ENCODE measurements at regions not wholly inside any gene's neighbourhood (a gene's known extent, or its start where the extent isn't known, plus 50 kb on each side); places are given as distances from the start of the nearest gene placed in this dataset.

- H3K4me1 Mint-ChIP-seq: no peaks in the 10 kb centered on the region
- H2AFZ ChIP-seq (ENCODE audit: insufficient read depth, low read depth, low read length, poor library complexity, severe bottlenecking): no peak overlapping the region
- no peaks in the 10 kb centered on the region for H3K36me3 ChIP-seq (replicated peaks in 1 of 2; ENCODE audit: control insufficient read depth in 1 of 2, insufficient read depth in 2 of 2, low read length in 2 of 2)
- H3K4me2 ChIP-seq (replicated peaks; ENCODE audit: extremely low read depth, low read length, poor library complexity, severe bottlenecking): no peak overlapping the region
- peaks cover 13 to 14% of the 10 kb centered on the region in 2 donors for H3K9me3 ChIP-seq (replicated peaks in 1 of 2; ENCODE audit: control insufficient read depth in 1 of 2, insufficient read depth in 1 of 2, low read length in 2 of 2)
- no peak overlapping the region for H3K4me3 Mint-ChIP-seq
- H3K27ac Mint-ChIP-seq: no peak overlapping the region
- H3K27me3 Mint-ChIP-seq (ENCODE audit: low read depth in 3 of 3): no peaks in the 10 kb centered on the region
- no peak for TF ChIP-seq CTCF (IDR thresholded peaks at IDR 0.05)
- H3K9me3 Mint-ChIP-seq: peaks cover 4 to 11% (median 7%) of the 10 kb centered on the region in 7 donors
- no peak overlapping the region for H3K4me3 ChIP-seq (replicated peaks in 1 of 3; ENCODE audit: low read depth in 2 of 3, low read length in 3 of 3)
- H3K27me3 ChIP-seq (ENCODE audit: control insufficient read depth in 2 of 2, insufficient read depth in 2 of 2, low read length in 2 of 2): no peaks in the 10 kb centered on the region
- DNase-seq: no peak
- no peaks in the 10 kb centered on the region for H3K79me2 ChIP-seq (ENCODE audit: insufficient read depth, low read length)
- intact Hi-C loops (cut with micrococcal nuclease): no loop called here
- H3K27ac ChIP-seq (ENCODE audit: low read depth in 1 of 2, low read length in 2 of 2): no peak overlapping the region
- no peaks in the 10 kb centered on the region for H3K4me1 ChIP-seq (ENCODE audit: control insufficient read depth in 1 of 2, insufficient read depth in 2 of 2, low read length in 2 of 2)
- no peaks in the 10 kb centered on the region for H4K20me1 ChIP-seq (ENCODE audit: insufficient read depth, low read length)
- no peaks in the 10 kb centered on the region for H3K36me3 Mint-ChIP-seq
- no peak overlapping the region for H3K9ac ChIP-seq (ENCODE audit: insufficient read depth, low read length, poor library complexity, severe bottlenecking)
Measured at GRCh38 chr13:74845806-74846205, 636.2 kb downstream of the TBC1D4 start.

- no peak overlapping the region for H3K4me3 ChIP-seq (replicated peaks in 1 of 3; ENCODE audit: low read depth in 2 of 3, low read length in 3 of 3)
- no peak overlapping the region for H3K27ac ChIP-seq (ENCODE audit: low read depth in 1 of 2, low read length in 2 of 2)
- H3K36me3 Mint-ChIP-seq: no peaks in the 10 kb centered on the region
- no peak for TF ChIP-seq CTCF (IDR thresholded peaks at IDR 0.05)
- no peak overlapping the region for H3K4me2 ChIP-seq (replicated peaks; ENCODE audit: extremely low read depth, low read length, poor library complexity, severe bottlenecking)
- H3K9ac ChIP-seq (ENCODE audit: insufficient read depth, low read length, poor library complexity, severe bottlenecking): no peak overlapping the region
- no peaks in the 10 kb centered on the region for H3K27me3 Mint-ChIP-seq (ENCODE audit: low read depth in 3 of 3)
- H3K79me2 ChIP-seq (ENCODE audit: insufficient read depth, low read length): no peaks in the 10 kb centered on the region
- no peak overlapping the region for H3K27ac Mint-ChIP-seq
- DNase-seq: no peak
- WGBS (ENCODE audit: insufficient coverage): no CpG with 5 or more reads among the region's 4 CpGs
- peaks cover 5 to 9% (median 7%) of the 10 kb centered on the region in 7 donors for H3K9me3 Mint-ChIP-seq
- H4K20me1 ChIP-seq (ENCODE audit: insufficient read depth, low read length): no peaks in the 10 kb centered on the region
- no peaks in the 10 kb centered on the region for H3K4me1 ChIP-seq (ENCODE audit: control insufficient read depth in 1 of 2, insufficient read depth in 2 of 2, low read length in 2 of 2)
- no peak overlapping the region for H2AFZ ChIP-seq (ENCODE audit: insufficient read depth, low read depth, low read length, poor library complexity, severe bottlenecking)
- peaks cover 5 to 15% of the 10 kb centered on the region in 2 donors for H3K9me3 ChIP-seq (replicated peaks in 1 of 2; ENCODE audit: control insufficient read depth in 1 of 2, insufficient read depth in 1 of 2, low read length in 2 of 2)
- no peak overlapping the region for H3K4me3 Mint-ChIP-seq
- intact Hi-C loops (cut with micrococcal nuclease): no loop called here
- no peaks in the 10 kb centered on the region for H3K4me1 Mint-ChIP-seq
- no peaks in the 10 kb centered on the region for H3K36me3 ChIP-seq (replicated peaks in 1 of 2; ENCODE audit: control insufficient read depth in 1 of 2, insufficient read depth in 2 of 2, low read length in 2 of 2)
- no peaks in the 10 kb centered on the region for H3K27me3 ChIP-seq (ENCODE audit: control insufficient read depth in 2 of 2, insufficient read depth in 2 of 2, low read length in 2 of 2)
Measured at GRCh38 chr13:74841651-74842050, 640.3 kb downstream of the TBC1D4 start.

Data from CD14-positive monocyte (primary cell).